ENCODE measurements at regions not wholly inside any gene's neighbourhood (a gene's known extent, or its start where the extent isn't known, plus 50 kb on each side); places are given as distances from the start of the nearest gene placed in this dataset.

DNA sequence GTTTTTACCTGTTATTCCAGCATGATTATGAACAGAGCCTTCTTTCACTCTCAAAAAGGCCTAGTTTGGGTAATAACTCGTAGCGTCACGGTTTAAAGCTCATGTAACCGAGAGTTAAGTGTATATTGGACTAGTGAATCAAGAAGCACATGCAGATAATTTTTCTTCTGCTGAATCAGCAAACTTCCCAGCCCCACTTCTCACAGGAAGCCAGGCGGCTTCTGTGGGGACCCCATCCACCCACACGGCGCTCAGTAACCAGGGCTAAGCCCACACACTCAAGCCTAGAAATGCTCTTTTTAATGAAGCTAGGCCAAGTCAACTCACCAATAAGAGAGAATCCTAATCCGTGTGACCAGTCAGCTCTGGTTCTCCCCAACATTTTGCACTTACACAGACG, 191.2 kb upstream of the MGMT start:
- Histone ChIP-seq H3K27ac (ENCODE audit: low read length) (no peak overlapping the region), H3K9ac (ENCODE audit: low read length) (no peak overlapping the region), H3K27me3 (ENCODE audit: insufficient read depth, low read depth, low read length) (no peaks in the 10 kb centered on the region), H3F3A (ENCODE audit: insufficient read depth, low read length, poor library complexity, severe bottlenecking) (no peaks in the 10 kb centered on the region), H3K9me3 (ENCODE audit: low read length) (no peaks in the 10 kb centered on the region), H3K9me2 (ENCODE audit: insufficient read depth, low read length) (no peaks in the 10 kb centered on the region), H3K4me2 (ENCODE audit: low read length) (no peak overlapping the region), H2AFZ (ENCODE audit: low read depth, low read length) (no peak overlapping the region), H3K4me3 (ENCODE audit: low read length) (no peak overlapping the region), H3K36me3 (ENCODE audit: insufficient read depth, low read length) (no peaks in the 10 kb centered on the region), H3K79me2 (replicated peaks; ENCODE audit: insufficient read depth, low read length) (no peaks in the 10 kb centered on the region), H4K20me1 (ENCODE audit: insufficient read depth) (no peaks in the 10 kb centered on the region)
- TF ChIP-seq SMC3 (conservative IDR thresholded peaks at IDR 0.05; ENCODE audit: poor library complexity): no peak
- no peak for TF ChIP-seq EP300 (conservative IDR thresholded peaks at IDR 0.05; ENCODE audit: poor library complexity, severe bottlenecking)
- no peak for TF ChIP-seq MXI1 (conservative IDR thresholded peaks at IDR 0.05; ENCODE audit: poor library complexity, severe bottlenecking)
- TF ChIP-seq POLR2AphosphoS5 (IDR thresholded peaks at IDR 0.05): no peak
- no peak for TF ChIP-seq TAF1 (IDR thresholded peaks at IDR 0.05; ENCODE audit: low read depth)
- no peak for TF ChIP-seq EZH2 (IDR thresholded peaks at IDR 0.05; ENCODE audit: borderline replicate concordance, insufficient read depth, low read length, poor library complexity, severe bottlenecking)
- TF ChIP-seq, protein P1, sequence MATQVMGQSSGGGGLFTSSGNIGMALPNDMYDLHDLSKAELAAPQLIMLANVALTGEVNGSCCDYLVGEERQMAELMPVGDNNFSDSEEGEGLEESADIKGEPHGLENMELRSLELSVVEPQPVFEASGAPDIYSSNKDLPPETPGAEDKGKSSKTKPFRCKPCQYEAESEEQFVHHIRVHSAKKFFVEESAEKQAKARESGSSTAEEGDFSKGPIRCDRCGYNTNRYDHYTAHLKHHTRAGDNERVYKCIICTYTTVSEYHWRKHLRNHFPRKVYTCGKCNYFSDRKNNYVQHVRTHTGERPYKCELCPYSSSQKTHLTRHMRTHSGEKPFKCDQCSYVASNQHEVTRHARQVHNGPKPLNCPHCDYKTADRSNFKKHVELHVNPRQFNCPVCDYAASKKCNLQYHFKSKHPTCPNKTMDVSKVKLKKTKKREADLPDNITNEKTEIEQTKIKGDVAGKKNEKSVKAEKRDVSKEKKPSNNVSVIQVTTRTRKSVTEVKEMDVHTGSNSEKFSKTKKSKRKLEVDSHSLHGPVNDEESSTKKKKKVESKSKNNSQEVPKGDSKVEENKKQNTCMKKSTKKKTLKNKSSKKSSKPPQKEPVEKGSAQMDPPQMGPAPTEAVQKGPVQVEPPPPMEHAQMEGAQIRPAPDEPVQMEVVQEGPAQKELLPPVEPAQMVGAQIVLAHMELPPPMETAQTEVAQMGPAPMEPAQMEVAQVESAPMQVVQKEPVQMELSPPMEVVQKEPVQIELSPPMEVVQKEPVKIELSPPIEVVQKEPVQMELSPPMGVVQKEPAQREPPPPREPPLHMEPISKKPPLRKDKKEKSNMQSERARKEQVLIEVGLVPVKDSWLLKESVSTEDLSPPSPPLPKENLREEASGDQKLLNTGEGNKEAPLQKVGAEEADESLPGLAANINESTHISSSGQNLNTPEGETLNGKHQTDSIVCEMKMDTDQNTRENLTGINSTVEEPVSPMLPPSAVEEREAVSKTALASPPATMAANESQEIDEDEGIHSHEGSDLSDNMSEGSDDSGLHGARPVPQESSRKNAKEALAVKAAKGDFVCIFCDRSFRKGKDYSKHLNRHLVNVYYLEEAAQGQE (IDR thresholded peaks at IDR 0.05; ENCODE audit: borderline replicate concordance): no peak
- TF ChIP-seq RAD21 (conservative IDR thresholded peaks at IDR 0.05): no peak
- TF ChIP-seq, protein P2, sequence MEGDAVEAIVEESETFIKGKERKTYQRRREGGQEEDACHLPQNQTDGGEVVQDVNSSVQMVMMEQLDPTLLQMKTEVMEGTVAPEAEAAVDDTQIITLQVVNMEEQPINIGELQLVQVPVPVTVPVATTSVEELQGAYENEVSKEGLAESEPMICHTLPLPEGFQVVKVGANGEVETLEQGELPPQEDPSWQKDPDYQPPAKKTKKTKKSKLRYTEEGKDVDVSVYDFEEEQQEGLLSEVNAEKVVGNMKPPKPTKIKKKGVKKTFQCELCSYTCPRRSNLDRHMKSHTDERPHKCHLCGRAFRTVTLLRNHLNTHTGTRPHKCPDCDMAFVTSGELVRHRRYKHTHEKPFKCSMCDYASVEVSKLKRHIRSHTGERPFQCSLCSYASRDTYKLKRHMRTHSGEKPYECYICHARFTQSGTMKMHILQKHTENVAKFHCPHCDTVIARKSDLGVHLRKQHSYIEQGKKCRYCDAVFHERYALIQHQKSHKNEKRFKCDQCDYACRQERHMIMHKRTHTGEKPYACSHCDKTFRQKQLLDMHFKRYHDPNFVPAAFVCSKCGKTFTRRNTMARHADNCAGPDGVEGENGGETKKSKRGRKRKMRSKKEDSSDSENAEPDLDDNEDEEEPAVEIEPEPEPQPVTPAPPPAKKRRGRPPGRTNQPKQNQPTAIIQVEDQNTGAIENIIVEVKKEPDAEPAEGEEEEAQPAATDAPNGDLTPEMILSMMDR (IDR thresholded peaks at IDR 0.05; ENCODE audit: poor library complexity, severe bottlenecking): no peak

- Histone ChIP-seq H3K36me3 (ENCODE audit: insufficient read depth, low read length) (no peaks in the 10 kb centered on the region), H3K4me3 (ENCODE audit: low read length) (no peak overlapping the region), H3K9ac (ENCODE audit: low read length) (no peak overlapping the region), H3F3A (ENCODE audit: insufficient read depth, low read length, poor library complexity, severe bottlenecking) (no peaks in the 10 kb centered on the region), H3K4me2 (ENCODE audit: low read length) (no peak overlapping the region), H3K27me3 (ENCODE audit: insufficient read depth, low read depth, low read length) (no peaks in the 10 kb centered on the region), H3K27ac (ENCODE audit: low read length) (no peak overlapping the region), H3K79me2 (replicated peaks; ENCODE audit: insufficient read depth, low read length) (no peaks in the 10 kb centered on the region), H3K9me3 (ENCODE audit: low read length) (no peaks in the 10 kb centered on the region), H2AFZ (ENCODE audit: low read depth, low read length) (no peak overlapping the region), H3K9me2 (ENCODE audit: insufficient read depth, low read length) (no peaks in the 10 kb centered on the region), H4K20me1 (ENCODE audit: insufficient read depth) (no peaks in the 10 kb centered on the region)
- TF ChIP-seq EP300 (conservative IDR thresholded peaks at IDR 0.05; ENCODE audit: poor library complexity, severe bottlenecking): no peak
- no peak for TF ChIP-seq POLR2AphosphoS5 (IDR thresholded peaks at IDR 0.05)
- TF ChIP-seq SMC3 (conservative IDR thresholded peaks at IDR 0.05; ENCODE audit: poor library complexity): no peak
Observed at GRCh38 chr10:129277084-129277483, 190.0 kb upstream of the MGMT start.

- no peak overlapping the region for H3K4me2 ChIP-seq (ENCODE audit: low read length)
- H3F3A ChIP-seq (ENCODE audit: insufficient read depth, low read length, poor library complexity, severe bottlenecking): no peaks in the 10 kb centered on the region
- H3K36me3 ChIP-seq (ENCODE audit: insufficient read depth, low read length): no peaks in the 10 kb centered on the region
- H3K27ac ChIP-seq (ENCODE audit: low read length): no peak overlapping the region
- no peaks in the 10 kb centered on the region for H4K20me1 ChIP-seq (ENCODE audit: insufficient read depth)
- H3K9me3 ChIP-seq (ENCODE audit: low read length): no peaks in the 10 kb centered on the region
- no peaks in the 10 kb centered on the region for H3K79me2 ChIP-seq (replicated peaks; ENCODE audit: insufficient read depth, low read length)
- no peak overlapping the region for H3K9ac ChIP-seq (ENCODE audit: low read length)
- H3K9me2 ChIP-seq (ENCODE audit: insufficient read depth, low read length): no peaks in the 10 kb centered on the region
- TF ChIP-seq EZH2 (IDR thresholded peaks at IDR 0.05; ENCODE audit: borderline replicate concordance, insufficient read depth, low read length, poor library complexity, severe bottlenecking): no peak
- no peak for TF ChIP-seq RAD21 (conservative IDR thresholded peaks at IDR 0.05)
- TF ChIP-seq MXI1 (conservative IDR thresholded peaks at IDR 0.05; ENCODE audit: poor library complexity, severe bottlenecking): no peak
- TF ChIP-seq, protein P2 (IDR thresholded peaks at IDR 0.05; ENCODE audit: poor library complexity, severe bottlenecking): no peak
- no peak for TF ChIP-seq TAF1 (IDR thresholded peaks at IDR 0.05; ENCODE audit: low read depth)
- TF ChIP-seq EP300 (conservative IDR thresholded peaks at IDR 0.05; ENCODE audit: poor library complexity, severe bottlenecking): no peak
- no peak for TF ChIP-seq SMC3 (conservative IDR thresholded peaks at IDR 0.05; ENCODE audit: poor library complexity)
- TF ChIP-seq, protein P1 (IDR thresholded peaks at IDR 0.05; ENCODE audit: borderline replicate concordance): no peak
- no peaks in the 10 kb centered on the region for H3K27me3 ChIP-seq (ENCODE audit: insufficient read depth, low read depth, low read length)
- H3K4me3 ChIP-seq (ENCODE audit: low read length): no peak overlapping the region
- H2AFZ ChIP-seq (ENCODE audit: low read depth, low read length): no peak overlapping the region
Observed at GRCh38 chr10:129277841-129278240, 189.2 kb upstream of the MGMT start.
